Ishikawa (cell line): ENCODE measurements at regions not wholly inside any gene's neighbourhood (a gene's known extent, or its start where the extent isn't known, plus 50 kb on each side); places are given as distances from the start of the nearest gene placed in this dataset.

Experiments used
- CEBPB ChIP-seq: IDR thresholded peaks from 2 replicates; pipeline ENCODE4 v1.6.1; 2012
- CREB1 ChIP-seq: IDR thresholded peaks from 2 replicates; pipeline ENCODE4 v1.6.1; 2012; ENCODE audit warnings: low read depth
- EGR1 ChIP-seq: IDR thresholded peaks from 2 replicates; pipeline ENCODE4 v1.6.1; 2012
- EP300 ChIP-seq: IDR thresholded peaks from 2 replicates; pipeline ENCODE4 v1.6.1; 2012; ENCODE audit warnings: borderline replicate concordance
- FOXM1 ChIP-seq: IDR thresholded peaks from 2 replicates; pipeline ENCODE4 v1.6.1; 2012; ENCODE audit warnings: low read depth, borderline replicate concordance
- NFIC ChIP-seq: IDR thresholded peaks from 2 replicates; pipeline ENCODE4 v1.6.1; 2012
- RAD21 ChIP-seq: IDR thresholded peaks from 2 replicates; pipeline ENCODE4 v1.6.1; 2012; ENCODE audit warnings: low read depth
- TAF1 ChIP-seq: IDR thresholded peaks from 2 replicates; pipeline ENCODE4 v1.6.1; 2012; ENCODE audit warnings: low read depth, mild to moderate bottlenecking
- TCF12 ChIP-seq: IDR thresholded peaks from 2 replicates; pipeline ENCODE4 v1.6.1; 2012; ENCODE audit warnings: low read depth
- TEAD4 ChIP-seq: IDR thresholded peaks from 2 replicates; pipeline ENCODE4 v1.6.1; 2012
- USF1 ChIP-seq: IDR thresholded peaks from 2 replicates; pipeline ENCODE4 v1.6.1; 2012
- YY1 ChIP-seq: IDR thresholded peaks from 2 replicates; pipeline ENCODE4 v1.6.1; 2012; ENCODE audit warnings: low read depth
- ZBTB7A ChIP-seq: IDR thresholded peaks from 2 replicates; pipeline ENCODE4 v1.6.1; 2012; ENCODE audit warnings: low read depth
- TF ChIP-seq, protein P1 (sequence below): IDR thresholded peaks from 2 replicates; pipeline ENCODE4 v1.6.1; 2012; ENCODE audit warnings: low read depth, mild to moderate bottlenecking
- TF ChIP-seq, protein P2 (sequence below): IDR thresholded peaks from 2 replicates; pipeline ENCODE4 v1.6.1; 2012

DNA sequence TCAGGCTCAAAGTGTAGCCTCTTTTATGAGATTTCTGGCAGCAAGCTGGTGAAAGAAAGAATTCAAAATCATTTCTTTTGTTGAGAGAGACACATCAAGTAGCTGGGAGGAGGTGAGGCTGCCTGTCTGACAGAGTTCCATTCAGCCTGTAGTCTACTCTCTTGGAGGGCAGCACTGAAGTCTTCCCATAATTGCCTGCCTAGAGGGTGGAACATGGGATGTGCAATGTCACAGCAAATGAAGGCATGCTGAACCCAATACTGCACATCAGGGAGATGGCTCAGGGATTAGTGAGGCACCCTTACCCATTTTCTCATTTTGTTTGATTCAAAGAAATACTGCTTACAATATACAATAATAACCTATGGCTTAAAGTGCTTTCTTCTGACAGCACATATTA is 475.7 kb downstream of the TMEM232 start:
- TF ChIP-seq NFIC (no peak), EP300 (no peak), TCF12 (no peak), ZBTB7A (no peak), YY1 (no peak), EGR1 (no peak), USF1 (no peak), FOXM1 (no peak), CEBPB (no peak), TEAD4 (no peak), TAF1 (no peak), RAD21 (no peak), CREB1 (no peak)
- TF ChIP-seq, protein P1, sequence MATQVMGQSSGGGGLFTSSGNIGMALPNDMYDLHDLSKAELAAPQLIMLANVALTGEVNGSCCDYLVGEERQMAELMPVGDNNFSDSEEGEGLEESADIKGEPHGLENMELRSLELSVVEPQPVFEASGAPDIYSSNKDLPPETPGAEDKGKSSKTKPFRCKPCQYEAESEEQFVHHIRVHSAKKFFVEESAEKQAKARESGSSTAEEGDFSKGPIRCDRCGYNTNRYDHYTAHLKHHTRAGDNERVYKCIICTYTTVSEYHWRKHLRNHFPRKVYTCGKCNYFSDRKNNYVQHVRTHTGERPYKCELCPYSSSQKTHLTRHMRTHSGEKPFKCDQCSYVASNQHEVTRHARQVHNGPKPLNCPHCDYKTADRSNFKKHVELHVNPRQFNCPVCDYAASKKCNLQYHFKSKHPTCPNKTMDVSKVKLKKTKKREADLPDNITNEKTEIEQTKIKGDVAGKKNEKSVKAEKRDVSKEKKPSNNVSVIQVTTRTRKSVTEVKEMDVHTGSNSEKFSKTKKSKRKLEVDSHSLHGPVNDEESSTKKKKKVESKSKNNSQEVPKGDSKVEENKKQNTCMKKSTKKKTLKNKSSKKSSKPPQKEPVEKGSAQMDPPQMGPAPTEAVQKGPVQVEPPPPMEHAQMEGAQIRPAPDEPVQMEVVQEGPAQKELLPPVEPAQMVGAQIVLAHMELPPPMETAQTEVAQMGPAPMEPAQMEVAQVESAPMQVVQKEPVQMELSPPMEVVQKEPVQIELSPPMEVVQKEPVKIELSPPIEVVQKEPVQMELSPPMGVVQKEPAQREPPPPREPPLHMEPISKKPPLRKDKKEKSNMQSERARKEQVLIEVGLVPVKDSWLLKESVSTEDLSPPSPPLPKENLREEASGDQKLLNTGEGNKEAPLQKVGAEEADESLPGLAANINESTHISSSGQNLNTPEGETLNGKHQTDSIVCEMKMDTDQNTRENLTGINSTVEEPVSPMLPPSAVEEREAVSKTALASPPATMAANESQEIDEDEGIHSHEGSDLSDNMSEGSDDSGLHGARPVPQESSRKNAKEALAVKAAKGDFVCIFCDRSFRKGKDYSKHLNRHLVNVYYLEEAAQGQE = no peak
- TF ChIP-seq, protein P2, sequence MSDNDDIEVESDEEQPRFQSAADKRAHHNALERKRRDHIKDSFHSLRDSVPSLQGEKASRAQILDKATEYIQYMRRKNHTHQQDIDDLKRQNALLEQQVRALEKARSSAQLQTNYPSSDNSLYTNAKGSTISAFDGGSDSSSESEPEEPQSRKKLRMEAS = no peak

DNA sequence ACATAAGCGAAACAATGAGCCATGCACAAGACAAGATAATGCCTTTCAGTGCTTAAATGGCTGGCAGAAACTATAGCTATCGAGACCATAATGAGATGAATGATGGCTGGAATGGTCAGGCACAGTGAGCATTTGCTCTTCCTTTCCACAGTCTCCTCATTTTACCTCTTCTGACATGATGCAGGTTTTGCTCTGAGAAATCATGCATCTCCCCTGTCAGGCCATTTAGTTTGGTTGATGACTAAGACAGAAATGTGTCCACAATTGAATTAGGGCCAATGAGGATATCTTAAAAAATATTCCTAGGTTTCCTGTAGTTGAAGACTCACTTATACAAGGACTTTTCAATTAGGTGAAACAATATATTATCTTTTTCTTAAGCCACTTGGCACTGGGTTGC is 475.1 kb downstream of the TMEM232 start:
- TF ChIP-seq EP300 (no peak), USF1 (no peak), TEAD4 (no peak), FOXM1 (no peak), TCF12 (no peak), RAD21 (no peak)

DNA sequence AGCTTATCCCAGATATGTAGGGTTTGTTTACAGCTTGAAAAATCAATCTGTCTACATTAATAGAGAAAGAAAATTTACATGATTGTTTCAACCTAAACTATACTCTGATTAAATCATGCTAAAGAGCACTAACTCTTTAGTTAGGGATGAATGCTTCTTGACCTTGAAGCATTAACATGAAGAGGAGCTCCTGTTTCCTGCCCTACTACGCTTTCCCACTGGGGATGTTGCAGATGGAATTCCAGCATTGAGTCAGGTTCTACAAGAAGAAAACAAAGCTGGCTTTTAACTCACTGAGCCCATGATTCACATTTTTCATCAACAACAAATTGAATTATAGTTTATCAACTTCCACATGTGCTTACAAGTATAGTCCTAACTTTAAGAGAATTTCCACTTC is 471.3 kb downstream of the TMEM232 start:
- TF ChIP-seq EGR1 = no peak
- TF ChIP-seq RAD21 = no peak
- TF ChIP-seq EP300 = no peak

DNA sequence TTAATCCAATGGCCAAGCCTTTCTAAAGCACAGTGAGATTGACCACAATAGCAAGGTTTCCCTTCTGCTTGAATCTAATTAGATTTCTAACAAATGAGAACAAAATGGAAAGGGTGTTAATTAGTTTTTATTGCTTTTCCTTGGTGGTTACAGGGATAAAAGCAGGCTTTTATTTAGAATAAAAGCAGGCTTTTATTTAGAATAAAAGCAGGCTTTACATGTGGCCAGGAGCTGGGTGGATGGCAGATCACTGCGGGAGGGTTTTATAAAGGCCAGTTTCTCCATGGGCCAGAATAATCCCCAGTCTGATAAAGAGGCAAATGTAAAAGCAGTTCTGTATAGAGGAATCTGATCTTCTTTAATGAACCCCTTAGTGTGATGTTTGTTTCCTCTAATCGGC is 470.2 kb downstream of the TMEM232 start:
- no peak for TF ChIP-seq EGR1
- no peak for TF ChIP-seq TAF1
- TF ChIP-seq CEBPB = no peak
- TF ChIP-seq RAD21 = no peak
- no peak for TF ChIP-seq FOXM1
- no peak for TF ChIP-seq USF1
- no peak for TF ChIP-seq YY1
- TF ChIP-seq, protein P1 = no peak
- TF ChIP-seq CREB1 = no peak

GRCh38 chr5:110257971-110258370 is 468.5 kb downstream of the TMEM232 start:
- TF ChIP-seq EP300 = no peak
- TF ChIP-seq EGR1 = no peak
- no peak for TF ChIP-seq TCF12
- TF ChIP-seq CREB1 = no peak
- TF ChIP-seq TAF1 = no peak
- no peak for TF ChIP-seq RAD21
- no peak for TF ChIP-seq FOXM1
- TF ChIP-seq, protein P1 = no peak
- TF ChIP-seq USF1 = no peak
- TF ChIP-seq, protein P2 = no peak
- no peak for TF ChIP-seq CEBPB
- TF ChIP-seq TEAD4 = no peak
- no peak for TF ChIP-seq NFIC
- no peak for TF ChIP-seq ZBTB7A
- TF ChIP-seq YY1 = no peak
